ENCODE measurements at regions not wholly inside any gene's neighbourhood (a gene's known extent, or its start where the extent isn't known, plus 50 kb on each side); places are given as distances from the start of the nearest gene placed in this dataset.

DNA sequence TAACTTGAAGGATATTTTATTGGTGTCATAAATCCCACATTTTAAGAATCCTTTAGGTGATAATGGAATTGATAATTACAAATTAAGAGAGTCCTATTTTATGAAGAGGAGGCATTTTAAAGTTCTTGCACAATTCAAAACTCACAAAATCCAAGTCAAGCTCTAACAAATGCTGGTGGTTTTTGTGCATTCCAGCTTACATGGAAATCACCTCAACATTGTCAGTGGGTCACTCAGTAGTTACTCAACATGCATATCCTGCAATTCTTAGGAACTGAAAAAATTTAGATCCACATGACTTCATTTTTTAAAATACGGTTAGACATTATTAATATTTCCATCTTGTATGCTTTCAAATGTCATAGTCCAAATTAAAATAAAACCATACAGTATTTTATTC is 487.2 kb downstream of the CNTN3 start:
- no peak for TF ChIP-seq POLR2AphosphoS5 (IDR thresholded peaks at IDR 0.05; ENCODE audit: low read depth, low read length)
- TF ChIP-seq FOXP2 (optimal IDR thresholded peaks at IDR 0.05; ENCODE audit: borderline replicate concordance, extremely low read depth, extremely low read length, insufficient read depth), result no peak
- TF ChIP-seq TAF1 (IDR thresholded peaks at IDR 0.05; ENCODE audit: borderline replicate concordance, insufficient read depth, low read length), result no peak
- TF ChIP-seq, protein P1, sequence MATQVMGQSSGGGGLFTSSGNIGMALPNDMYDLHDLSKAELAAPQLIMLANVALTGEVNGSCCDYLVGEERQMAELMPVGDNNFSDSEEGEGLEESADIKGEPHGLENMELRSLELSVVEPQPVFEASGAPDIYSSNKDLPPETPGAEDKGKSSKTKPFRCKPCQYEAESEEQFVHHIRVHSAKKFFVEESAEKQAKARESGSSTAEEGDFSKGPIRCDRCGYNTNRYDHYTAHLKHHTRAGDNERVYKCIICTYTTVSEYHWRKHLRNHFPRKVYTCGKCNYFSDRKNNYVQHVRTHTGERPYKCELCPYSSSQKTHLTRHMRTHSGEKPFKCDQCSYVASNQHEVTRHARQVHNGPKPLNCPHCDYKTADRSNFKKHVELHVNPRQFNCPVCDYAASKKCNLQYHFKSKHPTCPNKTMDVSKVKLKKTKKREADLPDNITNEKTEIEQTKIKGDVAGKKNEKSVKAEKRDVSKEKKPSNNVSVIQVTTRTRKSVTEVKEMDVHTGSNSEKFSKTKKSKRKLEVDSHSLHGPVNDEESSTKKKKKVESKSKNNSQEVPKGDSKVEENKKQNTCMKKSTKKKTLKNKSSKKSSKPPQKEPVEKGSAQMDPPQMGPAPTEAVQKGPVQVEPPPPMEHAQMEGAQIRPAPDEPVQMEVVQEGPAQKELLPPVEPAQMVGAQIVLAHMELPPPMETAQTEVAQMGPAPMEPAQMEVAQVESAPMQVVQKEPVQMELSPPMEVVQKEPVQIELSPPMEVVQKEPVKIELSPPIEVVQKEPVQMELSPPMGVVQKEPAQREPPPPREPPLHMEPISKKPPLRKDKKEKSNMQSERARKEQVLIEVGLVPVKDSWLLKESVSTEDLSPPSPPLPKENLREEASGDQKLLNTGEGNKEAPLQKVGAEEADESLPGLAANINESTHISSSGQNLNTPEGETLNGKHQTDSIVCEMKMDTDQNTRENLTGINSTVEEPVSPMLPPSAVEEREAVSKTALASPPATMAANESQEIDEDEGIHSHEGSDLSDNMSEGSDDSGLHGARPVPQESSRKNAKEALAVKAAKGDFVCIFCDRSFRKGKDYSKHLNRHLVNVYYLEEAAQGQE (IDR thresholded peaks at IDR 0.05; ENCODE audit: insufficient read depth in 1 of 2, low read depth in 2 of 2, low read length in 2 of 2), result no peak
- TF ChIP-seq SIN3A (IDR thresholded peaks at IDR 0.05; ENCODE audit: borderline replicate concordance, insufficient read depth, low read length), result no peak

DNA sequence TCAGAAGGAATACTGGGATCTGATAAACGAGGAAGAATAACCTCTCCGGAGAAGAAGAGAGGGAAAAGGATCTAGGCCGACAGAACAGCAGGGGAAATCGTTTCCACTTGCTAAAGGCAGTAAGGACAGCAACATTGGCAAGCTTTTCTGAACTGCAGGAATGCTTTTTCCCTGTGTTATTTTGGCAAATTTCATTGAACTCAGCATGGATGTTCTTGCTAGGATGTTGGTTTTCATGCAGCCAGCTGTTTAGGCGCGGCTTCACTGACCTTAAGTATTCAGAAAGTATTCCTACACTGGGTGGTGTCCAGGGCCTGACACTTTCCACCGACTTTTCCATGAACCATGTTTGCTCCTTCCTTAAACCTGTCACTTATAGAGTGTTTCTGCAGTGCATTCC is 489.7 kb downstream of the CNTN3 start:
- TF ChIP-seq SIN3A (IDR thresholded peaks at IDR 0.05; ENCODE audit: borderline replicate concordance, insufficient read depth, low read length) (no peak), TAF1 (IDR thresholded peaks at IDR 0.05; ENCODE audit: borderline replicate concordance, insufficient read depth, low read length) (no peak), POLR2AphosphoS5 (IDR thresholded peaks at IDR 0.05; ENCODE audit: low read depth, low read length) (no peak), FOXP2 (optimal IDR thresholded peaks at IDR 0.05; ENCODE audit: borderline replicate concordance, extremely low read depth, extremely low read length, insufficient read depth) (no peak)
- TF ChIP-seq, protein P1 (IDR thresholded peaks at IDR 0.05; ENCODE audit: insufficient read depth in 1 of 2, low read depth in 2 of 2, low read length in 2 of 2), result no peak

DNA sequence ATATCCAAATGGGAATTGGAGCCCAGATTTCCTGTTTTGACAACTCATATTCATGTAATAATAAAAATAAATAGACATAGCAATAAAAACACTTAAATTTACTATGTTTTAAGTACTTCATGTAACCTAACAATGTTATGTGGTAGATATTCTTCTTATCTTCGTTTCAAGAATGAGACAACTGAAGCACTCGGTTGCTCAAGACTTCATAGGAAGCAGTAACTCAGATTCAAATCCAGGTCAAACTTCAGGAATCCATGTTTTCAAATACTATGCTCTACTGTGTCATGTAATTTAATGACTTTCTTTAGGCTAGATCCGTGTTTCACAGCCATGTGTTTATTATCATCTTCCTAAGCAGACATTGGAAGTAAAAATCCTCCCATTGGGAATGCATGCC is 492.2 kb downstream of the CNTN3 start:
- TF ChIP-seq SIN3A (IDR thresholded peaks at IDR 0.05; ENCODE audit: borderline replicate concordance, insufficient read depth, low read length), result no peak
- no peak for TF ChIP-seq FOXP2 (optimal IDR thresholded peaks at IDR 0.05; ENCODE audit: borderline replicate concordance, extremely low read depth, extremely low read length, insufficient read depth)

DNA sequence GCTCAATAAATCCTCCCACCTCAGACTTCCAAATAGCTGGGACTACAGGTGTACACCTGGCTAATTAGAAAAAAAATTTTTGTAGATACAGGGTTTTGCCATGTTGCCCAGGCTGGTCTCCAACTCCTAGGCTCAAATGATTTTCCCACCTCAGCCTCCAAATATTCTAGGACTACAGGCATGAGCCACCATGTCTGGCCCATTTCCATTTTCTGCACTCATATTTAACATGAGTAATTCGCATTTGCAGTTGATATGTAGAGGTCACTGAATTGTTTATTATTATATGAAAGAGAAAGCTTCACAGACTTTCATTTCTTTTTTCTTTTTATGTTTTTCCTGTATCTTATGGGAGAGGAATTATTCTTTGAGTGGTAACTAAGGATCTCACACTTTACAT is 492.7 kb downstream of the CNTN3 start:
- TF ChIP-seq SIN3A (IDR thresholded peaks at IDR 0.05; ENCODE audit: borderline replicate concordance, insufficient read depth, low read length) (no peak), POLR2AphosphoS5 (IDR thresholded peaks at IDR 0.05; ENCODE audit: low read depth, low read length) (no peak), FOXP2 (optimal IDR thresholded peaks at IDR 0.05; ENCODE audit: borderline replicate concordance, extremely low read depth, extremely low read length, insufficient read depth) (no peak), TAF1 (IDR thresholded peaks at IDR 0.05; ENCODE audit: borderline replicate concordance, insufficient read depth, low read length) (no peak)
- TF ChIP-seq, protein P1 (IDR thresholded peaks at IDR 0.05; ENCODE audit: insufficient read depth in 1 of 2, low read depth in 2 of 2, low read length in 2 of 2), result no peak

DNA sequence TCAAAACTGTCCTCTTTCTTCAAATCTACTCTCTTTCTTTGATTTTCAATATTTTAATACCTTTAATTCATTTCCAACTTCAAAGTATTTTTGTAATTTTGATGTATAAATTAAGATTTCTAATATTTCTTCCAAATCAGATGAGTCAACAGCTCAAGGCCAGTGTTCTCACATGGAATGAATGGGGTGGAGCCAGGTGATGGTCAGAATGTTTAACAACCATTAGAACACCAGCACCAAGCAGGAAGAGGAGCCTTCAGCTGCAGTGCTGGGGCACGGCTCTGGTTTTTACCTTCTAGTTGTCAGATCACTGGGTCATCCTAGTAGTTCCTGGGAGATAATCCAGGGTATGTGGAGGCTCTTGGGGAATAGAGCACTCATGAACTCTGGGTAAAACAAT is 494.5 kb upstream of the PDZRN3 start:
- no peak for TF ChIP-seq TAF1 (IDR thresholded peaks at IDR 0.05; ENCODE audit: borderline replicate concordance, insufficient read depth, low read length)
- TF ChIP-seq, protein P1 (IDR thresholded peaks at IDR 0.05; ENCODE audit: insufficient read depth in 1 of 2, low read depth in 2 of 2, low read length in 2 of 2), result no peak

Data from PFSK-1 (cell line).